A673 (cell line): ENCODE measurements at regions not wholly inside any gene's neighbourhood (a gene's known extent, or its start where the extent isn't known, plus 50 kb on each side); places are given as distances from the start of the nearest gene placed in this dataset.

Source experiments
- BruUV-seq: library from RNA; stranded (reverse); fragments of 400-500 nt; replicated peaks from 2 replicates; lab custom pipeline; 2021; lab: Mats Ljungman, UMichigan
- CTCF ChIA-PET: fragments of 300-600 bp; sonication (Branson Sonifier 250); formaldehyde crosslinking; loops from one replicate; lab custom pipeline; 2022; ENCODE audit warnings: antibody characterized with exemption; lab: Charles Lee
- POLR2A ChIA-PET: fragments of 300-600 bp; sonication (Branson Sonifier 250); formaldehyde crosslinking; loops from one replicate; lab custom pipeline; 2022; ENCODE audit warnings: antibody characterized with exemption; ENCODE audit not compliant: low non-redundant PET; lab: Charles Lee
- DNase-seq: peaks from one replicate; pipeline ENCODE4 v3.0.0-alpha.2; 2015; ENCODE audit warnings: low spot score
- H3K27ac ChIP-seq: fragments of 200-600 bp; sonication (generic); 2 replicates; pipeline ENCODE4 v1.5.1; 2016; ENCODE audit warnings: mixed run types, low read depth, mild to moderate bottlenecking, mixed read lengths, antibody characterized with exemption, low read length; ENCODE audit not compliant: poor library complexity, severe bottlenecking
- H3K27me3 ChIP-seq: fragments of 200-600 bp; sonication (generic); replicated peaks from 2 replicates; pipeline ENCODE4 v1.6.1; 2017; ENCODE audit warnings: mixed run types, low read depth, mild to moderate bottlenecking, mixed read lengths, antibody characterized with exemption, low read length; ENCODE audit not compliant: insufficient read depth, poor library complexity
- H3K36me3 ChIP-seq: fragments of 200-600 bp; sonication (generic); 2 replicates; pipeline ENCODE4 v1.6.1; 2016; ENCODE audit warnings: mixed run types, mild to moderate bottlenecking, mixed read lengths, antibody characterized with exemption, low read length; ENCODE audit not compliant: insufficient read depth, poor library complexity, severe bottlenecking
- H3K4me1 ChIP-seq: fragments of 200-600 bp; sonication (generic); 2 replicates; pipeline ENCODE4 v1.6.1; 2017; ENCODE audit warnings: mixed run types, mild to moderate bottlenecking, mixed read lengths, antibody characterized with exemption, low read length; ENCODE audit not compliant: insufficient read depth, poor library complexity, severe bottlenecking
- H3K4me3 ChIP-seq: fragments of 200-600 bp; sonication (generic); 2 replicates; pipeline ENCODE4 v1.5.1; 2016; ENCODE audit warnings: low read depth, mixed run types, mild to moderate bottlenecking, mixed read lengths, low read length; ENCODE audit not compliant: poor library complexity, severe bottlenecking
- H3K9me3 ChIP-seq: fragments of 200-600 bp; sonication (generic); 2 replicates; pipeline ENCODE4 v1.6.1; 2016; ENCODE audit warnings: mixed run types, low read depth, mild to moderate bottlenecking, mixed read lengths, antibody characterized with exemption, low read length; ENCODE audit not compliant: poor library complexity, severe bottlenecking
- CTCF ChIP-seq: fragments of 300-800, 200-600 bp; sonication (generic); conservative IDR thresholded peaks from 2 replicates; pipeline ENCODE4 v1.5.1; 2017; ENCODE audit warnings: low read depth, mild to moderate bottlenecking, antibody characterized with exemption, low read length, moderate library complexity, mixed read lengths
- EZH2 ChIP-seq: fragments of 200-600 bp; sonication (generic); IDR thresholded peaks from 2 replicates; pipeline ENCODE4 v1.6.1; 2017; ENCODE audit warnings: borderline replicate concordance, low read depth, mild to moderate bottlenecking, mixed read lengths, antibody characterized with exemption, low read length; ENCODE audit not compliant: poor library complexity, severe bottlenecking
- intact Hi-C: fragments of 100-400 bp; cut with micrococcal nuclease; formaldehyde crosslinking; loops from one replicate; pipeline ENCODE4 v1.10.0; 2022; ENCODE audit not compliant: unreplicated experiment

- intact Hi-C loops = no loop called here
- Histone ChIP-seq H3K4me3 (no peak overlapping the region), H3K4me1 (no peaks in the 10 kb centered on the region), H3K27me3 (peaks cover 9% of the 10 kb centered on the region), H3K9me3 (peaks cover 3% of the 10 kb centered on the region), H3K27ac (no peak overlapping the region), H3K36me3 (no peaks in the 10 kb centered on the region)
- DNase-seq = no peak
- POLR2A ChIA-PET = no interaction called here
- BruUV-seq = no TSS peak
- CTCF ChIA-PET = no interaction called here
- TF ChIP-seq CTCF (no peak), EZH2 (no peak)
These were observed 99.7 kb upstream of the REG3A start for GRCh38 chr2:79259296-79259695.

- ChIA-PET CTCF (no interaction called here), POLR2A (no interaction called here)
- Histone ChIP-seq H3K27me3 (peaks cover 4% of the 10 kb centered on the region), H3K4me1 (no peaks in the 10 kb centered on the region), H3K36me3 (no peaks in the 10 kb centered on the region), H3K9me3 (no peaks in the 10 kb centered on the region), H3K4me3 (no peak overlapping the region), H3K27ac (no peak overlapping the region)
- intact Hi-C loops = no loop called here
- no TSS peak for BruUV-seq
- no peak for DNase-seq
- TF ChIP-seq EZH2 = no peak
- TF ChIP-seq CTCF = no peak
These were observed 93.8 kb upstream of the REG3A start for GRCh38 chr2:79253243-79253774.

GRCh38 chr2:79250656-79251055, 91.1 kb upstream of the REG3A start:
- TF ChIP-seq CTCF (no peak), EZH2 (no peak)
- H3K27ac ChIP-seq = no peak overlapping the region
- H3K9me3 ChIP-seq = no peaks in the 10 kb centered on the region
- BruUV-seq = no TSS peak
- ChIA-PET CTCF (no interaction called here), POLR2A (no interaction called here)
- no peak for DNase-seq
- intact Hi-C loops = no loop called here
- H3K27me3 ChIP-seq = peaks cover 18% of the 10 kb centered on the region
- H3K4me1 ChIP-seq = no peaks in the 10 kb centered on the region
- H3K4me3 ChIP-seq = no peak overlapping the region
- H3K36me3 ChIP-seq = no peaks in the 10 kb centered on the region
